SU-DHL-6 (cell line): ENCODE measurements at regions not wholly inside any gene's neighbourhood (a gene's known extent, or its start where the extent isn't known, plus 50 kb on each side); places are given as distances from the start of the nearest gene placed in this dataset.

ENCODE experiments used
- CTCF ChIP-seq: fragments of 200-600 bp; sonication (generic); IDR thresholded peaks from one replicate; pipeline ENCODE4 v1.5.1; 2017; ENCODE audit warnings: antibody characterized with exemption, mild to moderate bottlenecking, low read length, moderate library complexity; ENCODE audit not compliant: insufficient read depth, poor library complexity, severe bottlenecking
- EZH2phosphoT487 ChIP-seq: fragments of 200-600 bp; sonication (generic), shearing (Covaris generic); conservative IDR thresholded peaks from 2 replicates; pipeline ENCODE4 v1.6.1; 2018; ENCODE audit warnings: mild to moderate bottlenecking, antibody characterized with exemption, low read length, moderate library complexity, mixed read lengths

DNA sequence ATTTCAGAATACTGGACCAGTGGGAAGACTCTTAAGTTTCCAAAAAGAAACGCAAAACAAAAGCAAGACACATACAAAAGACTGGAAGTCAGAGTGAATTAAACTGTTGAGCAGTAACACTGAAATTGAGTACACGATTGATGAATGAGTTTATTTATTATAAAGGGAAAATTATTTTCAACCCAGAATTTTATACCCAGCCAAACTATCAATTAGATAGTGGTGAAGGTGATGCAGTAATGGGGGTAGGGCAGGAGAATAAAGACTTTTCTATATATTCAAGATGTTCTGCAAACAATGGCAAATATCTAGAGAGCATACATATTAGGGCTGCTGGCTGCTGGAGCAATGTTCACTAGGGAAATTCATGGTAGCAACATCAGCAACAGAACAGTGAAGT is 143.7 kb upstream of the NPVF start:
- TF ChIP-seq CTCF, result no peak
- TF ChIP-seq EZH2phosphoT487, result no peak
